ENCODE measurements at regions not wholly inside any gene's neighbourhood (a gene's known extent, or its start where the extent isn't known, plus 50 kb on each side); places are given as distances from the start of the nearest gene placed in this dataset.
A peak's percentile ranks its signal among the peaks of the same experiment; 100 is the strongest.

- no peak for DNase-seq
Observed at GRCh38 chr7:48703466-48703865, 220.9 kb upstream of the CDC14C start.

GRCh38 chr7:48708122-48708521, 216.2 kb upstream of the CDC14C start:
- no peak for DNase-seq

GRCh38 chr7:48708635-48709034, 215.7 kb upstream of the CDC14C start:
- DNase-seq: no peak

- no peak for DNase-seq
Observed at GRCh38 chr7:48710995-48711394, 213.4 kb upstream of the CDC14C start.

GRCh38 chr7:48718731-48719378, 205.5 kb upstream of the CDC14C start:
- peak in 1 of 2 experiments; percentile 16 for DNase-seq

- DNase-seq: no peak
Observed at GRCh38 chr7:48728799-48729198, 195.5 kb upstream of the CDC14C start.

GRCh38 chr7:48734695-48735406, 189.5 kb upstream of the CDC14C start:
- no peak for DNase-seq

- DNase-seq: no peak
Observed at GRCh38 chr7:48741545-48741944, 182.8 kb upstream of the CDC14C start.

- DNase-seq: peak; percentile 35 to 77
Observed at GRCh38 chr7:48742079-48742798, 182.1 kb upstream of the CDC14C start.

- no peak for DNase-seq
Observed at GRCh38 chr7:48748081-48748833, 176.1 kb upstream of the CDC14C start.

- no peak for DNase-seq
Observed at GRCh38 chr7:48755061-48755555, 169.2 kb upstream of the CDC14C start.

GRCh38 chr7:48759431-48760080, 164.8 kb upstream of the CDC14C start:
- DNase-seq: peak in 1 of 2 experiments; percentile 70

- DNase-seq: no peak
Observed at GRCh38 chr7:48760528-48761265, 163.7 kb upstream of the CDC14C start.

- DNase-seq: no peak
Observed at GRCh38 chr7:48780862-48781261, 143.5 kb upstream of the CDC14C start.

- DNase-seq: peak in 1 of 2 experiments; percentile 21
Observed at GRCh38 chr7:48781752-48782151, 142.6 kb upstream of the CDC14C start.

- peak; percentile 48 to 87 for DNase-seq
Observed at GRCh38 chr7:48782511-48782910, 141.8 kb upstream of the CDC14C start.

- DNase-seq: peak; percentile 92 to 99
Observed at GRCh38 chr7:48786951-48787350, 137.4 kb upstream of the CDC14C start.

GRCh38 chr7:48803250-48803649, 121.1 kb upstream of the CDC14C start:
- DNase-seq: no peak

- DNase-seq: no peak
Observed at GRCh38 chr7:48806731-48807130, 117.6 kb upstream of the CDC14C start.

- DNase-seq: no peak
Observed at GRCh38 chr7:48811071-48811470, 113.3 kb upstream of the CDC14C start.

- DNase-seq: no peak
Observed at GRCh38 chr7:48813472-48813871, 110.9 kb upstream of the CDC14C start.

GRCh38 chr7:48822138-48822537, 102.2 kb upstream of the CDC14C start:
- no peak for DNase-seq

Measured in NCI-H2081 (cell line).